GM21367 (cell line): ENCODE measurements at regions not wholly inside any gene's neighbourhood (a gene's known extent, or its start where the extent isn't known, plus 50 kb on each side); places are given as distances from the start of the nearest gene placed in this dataset.
A peak's percentile ranks its signal among the peaks of the same experiment; 100 is the strongest.

Experiments
- ATAC-seq: cut with Tn5 transposase; IDR thresholded peaks from one replicate; pipeline ENCODE4 v1.9.1; 2021; ENCODE audit not compliant: unreplicated experiment

DNA sequence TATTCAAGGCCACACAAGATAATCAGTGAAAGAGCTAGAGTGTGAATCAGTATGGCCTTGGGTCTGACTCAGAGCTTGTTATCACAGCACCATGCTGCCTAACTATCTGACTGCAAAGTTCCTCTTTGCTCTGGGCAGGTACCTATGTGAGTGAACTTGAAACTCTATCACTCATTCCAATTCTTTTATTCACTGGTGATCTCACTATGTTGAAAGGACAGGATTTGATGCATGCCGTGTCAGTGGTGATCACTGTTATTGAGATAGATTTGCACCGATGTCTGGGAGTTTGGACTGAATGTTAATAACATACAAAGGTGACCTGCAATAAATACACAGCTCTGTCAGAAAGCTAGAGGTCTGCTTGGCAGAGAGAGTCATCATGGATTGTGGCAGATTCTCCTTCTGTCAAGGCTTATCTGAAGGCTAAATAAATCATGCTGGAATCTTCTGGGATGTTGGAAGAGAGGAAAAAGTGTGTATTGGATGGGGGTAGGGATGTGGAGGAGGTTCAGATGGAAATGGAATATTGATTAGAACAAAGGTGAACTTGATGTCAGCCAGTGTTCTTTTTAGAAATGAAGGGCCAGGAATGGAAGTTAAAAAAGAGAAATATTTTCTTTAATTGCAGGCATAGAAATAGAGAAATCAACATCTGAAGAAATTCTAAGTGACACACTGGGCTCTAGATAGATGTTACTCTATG, 91.8 kb upstream of the TNC start:
- peak; percentile 39 for ATAC-seq

DNA sequence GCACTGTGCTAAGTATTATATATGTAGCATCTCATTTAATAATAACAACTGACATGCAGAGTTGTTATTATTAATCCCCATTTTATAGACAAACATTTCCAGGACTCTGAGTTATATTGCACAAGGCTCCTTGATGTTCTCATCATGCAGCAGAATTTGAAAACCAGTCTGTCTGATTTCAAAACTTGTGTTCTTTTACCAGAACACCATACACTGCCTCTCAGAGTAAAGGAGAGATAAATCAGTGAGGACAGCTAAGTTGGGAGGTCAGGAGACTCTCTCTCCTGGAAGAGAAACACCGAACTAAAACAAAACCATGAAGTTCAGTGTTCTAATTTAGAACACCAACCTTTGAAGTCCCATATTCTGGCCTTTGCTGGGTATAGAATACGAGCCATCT, 92.7 kb upstream of the TNC start:
- no peak for ATAC-seq

DNA sequence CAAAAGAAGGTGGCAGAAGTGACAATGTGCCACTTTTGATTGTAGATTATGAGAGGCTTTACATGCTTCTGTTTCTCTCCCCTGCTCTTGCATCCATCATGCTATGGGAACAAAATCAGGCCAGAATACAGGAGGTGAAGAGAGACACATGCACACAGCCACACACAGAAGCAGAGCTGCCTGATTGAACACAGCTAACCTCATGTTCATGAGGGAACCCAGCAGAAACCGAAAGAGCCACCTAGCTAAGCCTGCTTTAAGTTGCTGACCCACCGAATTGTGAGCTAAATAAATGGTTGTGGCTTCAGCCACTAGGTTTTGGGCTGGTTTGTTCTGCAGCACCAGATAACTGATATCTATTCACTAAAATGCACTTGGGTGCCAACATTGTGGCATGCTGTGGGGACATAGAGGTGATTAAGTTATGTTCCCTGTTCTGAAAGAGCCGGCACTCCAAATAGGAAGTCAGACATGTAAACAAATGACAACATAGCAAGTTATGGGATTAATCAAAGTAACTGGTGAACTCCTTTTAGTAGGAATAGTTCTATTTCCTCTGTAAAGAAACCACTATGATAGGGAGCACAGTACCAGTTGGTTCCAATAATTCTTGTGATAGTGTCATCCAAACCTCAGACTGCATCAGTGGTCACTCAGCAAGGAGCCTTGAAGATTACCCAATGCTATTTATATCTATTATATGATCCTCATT, 93.6 kb upstream of the TNC start:
- ATAC-seq = peak; percentile 66

DNA sequence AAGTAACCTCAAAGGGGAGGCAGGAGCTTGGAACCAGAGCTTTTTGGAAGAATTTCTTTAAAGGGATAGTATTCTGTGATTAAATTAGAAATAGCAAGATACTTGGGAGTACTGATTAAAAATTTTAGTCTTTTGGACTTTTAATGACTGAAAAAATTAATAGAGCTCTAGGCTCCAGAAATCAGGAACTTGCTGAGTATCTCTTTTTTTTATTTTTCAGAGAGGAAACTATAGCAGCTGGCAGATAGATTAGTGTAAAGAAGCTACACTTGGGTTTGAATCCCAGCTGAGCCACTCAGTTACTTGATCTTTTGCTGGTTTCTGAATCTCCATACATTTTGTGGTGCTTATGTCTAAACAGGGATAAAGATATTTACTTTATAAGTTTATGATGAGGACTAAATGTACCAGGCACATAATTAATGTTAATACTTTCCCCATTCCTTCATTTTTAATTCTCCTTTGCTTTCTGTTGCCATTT, 94.2 kb upstream of the TNC start:
- ATAC-seq = no peak

DNA sequence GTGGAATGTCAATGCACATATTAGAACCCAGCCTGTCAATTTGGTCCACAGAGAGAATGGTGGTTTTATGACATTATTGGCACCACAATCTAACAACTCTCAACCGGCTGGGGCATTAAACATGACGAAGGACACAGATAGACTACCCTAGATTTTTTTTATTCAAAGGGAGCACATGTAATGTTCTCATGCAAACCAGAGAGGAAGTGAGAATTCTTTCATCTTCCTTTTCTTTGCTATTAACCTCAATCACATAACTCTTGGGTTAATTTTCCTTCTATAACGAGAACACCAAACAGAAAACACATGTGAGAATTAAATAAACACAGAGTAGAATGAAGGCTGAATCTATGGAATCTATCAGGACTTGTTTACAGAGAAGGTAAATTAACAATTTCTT, 94.9 kb upstream of the TNC start:
- ATAC-seq = peak; percentile 35

DNA sequence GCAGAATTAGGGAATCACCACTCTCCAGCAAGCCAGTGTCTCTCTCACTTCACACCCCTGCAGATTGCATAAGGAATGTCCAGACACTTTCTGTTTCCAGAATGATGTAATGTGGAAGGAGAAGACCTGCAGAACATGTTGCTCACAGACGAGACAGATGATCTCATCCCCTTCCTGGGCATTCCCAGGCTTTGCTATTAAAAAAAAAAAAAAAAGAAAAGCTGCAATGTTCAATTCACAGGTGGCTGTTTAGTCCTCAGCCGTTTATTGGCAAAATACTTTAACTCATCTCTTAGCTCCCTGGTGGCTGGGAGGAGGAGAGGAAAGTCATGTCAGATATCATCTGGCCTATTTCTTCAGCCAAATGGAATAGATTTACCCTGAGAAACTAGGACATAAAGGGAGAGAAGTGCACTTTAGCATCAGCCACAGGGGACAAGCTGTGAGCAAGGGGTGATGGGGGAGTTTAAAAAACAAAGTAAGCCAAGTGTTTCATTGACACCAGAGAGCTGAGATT, 95.9 kb upstream of the TNC start:
- ATAC-seq = no peak

DNA sequence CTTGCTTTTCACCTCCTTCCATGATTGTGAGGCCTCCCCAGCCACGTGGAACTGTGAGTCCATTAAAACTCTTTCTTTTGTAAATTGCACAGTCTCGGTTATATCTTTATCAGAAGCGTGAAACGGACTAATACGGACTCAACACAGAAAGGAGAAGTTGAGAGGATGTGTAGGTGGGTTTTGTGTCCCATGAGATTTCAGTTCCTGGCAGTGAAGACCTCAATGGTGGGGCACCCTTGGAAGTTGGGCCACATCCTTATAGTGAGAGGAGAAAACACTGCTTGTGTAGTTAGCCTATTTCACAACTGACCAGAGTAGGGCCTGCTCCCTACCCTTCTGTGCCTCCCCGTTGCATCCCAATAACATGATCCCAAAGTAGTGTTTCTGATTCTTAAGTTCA, 98.9 kb upstream of the TNC start:
- no peak for ATAC-seq

DNA sequence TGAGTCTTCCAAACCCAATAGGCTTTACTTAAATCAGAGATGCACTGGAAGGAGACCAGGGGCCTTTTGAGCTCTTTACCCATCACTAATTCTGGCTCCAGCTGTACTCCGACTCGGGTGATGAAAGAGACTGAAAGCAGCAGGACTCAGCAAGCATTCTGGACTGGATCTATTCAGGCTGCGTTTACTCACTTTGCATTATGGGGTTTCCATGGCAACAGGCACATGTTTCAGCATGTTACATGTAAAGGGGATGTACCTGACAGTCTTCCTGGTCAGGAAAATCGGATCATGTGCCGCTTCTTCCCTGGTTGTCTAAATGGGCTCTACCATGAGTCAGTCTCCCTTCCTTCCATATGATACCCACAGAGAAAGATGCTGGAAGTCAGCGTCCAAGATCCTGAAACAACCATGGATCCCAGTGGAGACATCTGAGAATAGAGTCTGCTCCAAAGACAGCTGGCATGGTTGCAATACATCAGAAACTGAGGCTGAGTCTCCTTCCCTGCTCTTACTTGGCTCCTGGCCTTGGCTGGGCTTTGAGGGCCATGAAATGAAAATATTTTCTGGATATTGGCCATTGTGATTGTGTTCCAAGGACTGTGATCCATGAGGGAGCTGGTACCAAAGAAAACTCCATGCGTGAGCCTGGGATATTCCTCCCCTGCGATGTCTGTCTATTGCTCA, 102.5 kb upstream of the TNC start:
- ATAC-seq = no peak

DNA sequence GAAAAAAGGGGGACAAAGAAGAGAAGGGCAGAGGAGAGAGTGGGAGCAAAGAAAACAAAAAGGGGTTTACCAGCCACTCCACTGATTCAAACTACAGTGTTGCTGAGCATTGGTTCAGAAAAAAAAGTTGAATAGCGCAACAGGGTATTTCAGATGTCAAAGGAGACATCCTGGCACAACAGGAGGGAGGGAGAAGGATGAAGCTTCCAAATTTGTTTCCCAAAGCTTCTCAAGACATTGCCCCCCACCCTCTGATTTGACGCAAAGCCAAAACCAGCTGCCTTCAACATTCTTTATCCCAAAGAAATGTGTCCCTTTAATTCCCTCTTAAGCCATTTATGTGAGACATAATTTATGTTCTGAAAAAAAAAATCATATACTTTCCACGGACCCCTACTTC, 105.5 kb upstream of the TNC start:
- ATAC-seq = no peak

DNA sequence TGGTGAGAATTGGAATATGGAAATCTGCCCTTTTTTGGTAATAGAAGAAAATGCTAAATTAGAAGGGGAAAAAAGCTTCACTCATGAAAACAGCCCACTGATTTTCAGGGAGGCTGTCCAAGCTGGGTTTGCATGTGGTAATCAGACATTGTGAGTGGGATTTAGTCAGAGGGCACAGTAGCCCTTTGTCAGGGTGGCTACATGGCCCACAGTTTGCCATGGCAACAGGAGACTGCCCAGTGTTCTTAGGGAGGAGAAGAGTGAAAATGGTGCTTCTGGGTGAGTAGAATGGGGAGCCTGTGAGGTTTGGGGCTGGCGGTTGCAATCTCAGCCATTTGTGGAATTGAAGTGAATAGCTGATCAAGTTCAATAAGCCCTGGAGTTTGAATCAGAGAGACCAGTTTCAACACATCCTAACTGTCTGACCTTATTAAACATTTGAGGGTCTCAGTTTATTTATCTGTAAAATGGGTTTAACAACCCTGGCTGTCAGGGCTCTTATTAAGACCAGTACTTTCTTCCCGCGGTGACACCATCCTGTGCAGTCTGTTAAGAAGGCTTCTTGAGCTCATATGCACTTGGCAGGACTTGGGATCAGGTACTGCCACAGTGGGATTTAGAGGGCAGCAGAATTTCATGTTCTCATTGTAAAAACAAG, 107.6 kb upstream of the TNC start:
- ATAC-seq = no peak

DNA sequence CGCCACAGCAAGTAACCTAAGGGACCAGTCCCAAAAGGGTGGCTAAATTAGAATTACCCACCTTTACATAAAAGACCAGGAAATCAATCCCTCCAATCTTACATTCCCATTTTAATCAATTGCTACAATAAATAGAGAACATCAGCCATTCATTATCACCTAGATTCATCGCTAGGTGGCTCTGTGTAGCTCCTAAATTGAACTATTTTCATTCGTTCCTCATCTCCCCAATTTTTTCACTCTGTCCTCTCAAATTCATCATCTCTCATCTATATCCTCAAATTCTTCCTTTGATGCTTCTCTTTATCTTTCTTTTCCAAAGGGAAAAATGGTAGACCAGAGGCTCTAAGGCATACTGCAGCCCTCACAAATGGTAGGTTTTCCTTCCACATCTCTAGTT, 108.2 kb upstream of the TNC start:
- no peak for ATAC-seq

DNA sequence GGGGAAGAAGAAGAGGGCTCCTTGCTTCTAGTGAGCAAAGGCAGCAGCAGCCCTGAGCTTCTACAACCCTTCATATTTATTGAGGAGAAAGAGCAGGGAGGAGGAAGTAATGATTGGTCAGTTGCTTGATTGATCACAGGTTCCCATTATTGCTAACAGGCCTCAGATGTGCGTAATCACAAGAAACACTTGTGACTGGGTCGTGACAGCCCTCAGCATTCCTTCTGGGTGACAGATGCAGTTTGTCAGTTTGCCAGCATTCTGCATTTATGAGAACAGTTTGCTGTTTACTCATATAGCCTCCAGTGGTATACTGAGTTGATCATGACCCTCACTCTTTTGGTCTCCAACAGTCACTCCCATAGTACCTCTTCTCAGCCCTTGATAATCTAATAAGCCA, 111.5 kb upstream of the TNC start:
- ATAC-seq = no peak

DNA sequence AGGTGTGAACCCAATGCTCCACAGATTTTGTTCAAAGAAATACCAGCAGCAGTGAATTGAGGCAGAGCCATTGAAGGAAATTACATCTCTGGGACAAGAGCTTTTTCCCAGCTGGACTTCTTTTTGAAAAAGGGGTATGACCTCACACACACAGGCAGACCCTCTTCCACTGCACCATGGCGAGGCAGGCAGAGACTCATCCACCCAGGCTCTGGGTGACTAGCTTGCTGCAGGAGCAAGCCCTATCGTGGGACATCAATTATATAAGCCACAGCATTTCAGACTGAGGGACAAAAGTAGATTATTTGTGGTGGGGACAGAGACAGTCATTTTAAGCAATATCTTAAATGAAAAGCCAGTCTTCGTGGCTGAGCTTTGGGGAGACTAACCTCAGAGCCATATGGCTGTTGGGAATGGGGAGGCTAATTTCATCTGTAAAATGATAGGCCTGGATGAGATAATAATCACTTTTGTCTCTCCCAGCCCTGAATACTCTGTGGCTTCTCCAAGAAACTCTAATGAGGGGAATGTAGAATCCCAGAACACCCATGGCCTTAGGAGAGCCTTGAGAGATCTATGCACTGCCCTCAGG, 113.1 kb upstream of the TNC start:
- ATAC-seq = no peak

DNA sequence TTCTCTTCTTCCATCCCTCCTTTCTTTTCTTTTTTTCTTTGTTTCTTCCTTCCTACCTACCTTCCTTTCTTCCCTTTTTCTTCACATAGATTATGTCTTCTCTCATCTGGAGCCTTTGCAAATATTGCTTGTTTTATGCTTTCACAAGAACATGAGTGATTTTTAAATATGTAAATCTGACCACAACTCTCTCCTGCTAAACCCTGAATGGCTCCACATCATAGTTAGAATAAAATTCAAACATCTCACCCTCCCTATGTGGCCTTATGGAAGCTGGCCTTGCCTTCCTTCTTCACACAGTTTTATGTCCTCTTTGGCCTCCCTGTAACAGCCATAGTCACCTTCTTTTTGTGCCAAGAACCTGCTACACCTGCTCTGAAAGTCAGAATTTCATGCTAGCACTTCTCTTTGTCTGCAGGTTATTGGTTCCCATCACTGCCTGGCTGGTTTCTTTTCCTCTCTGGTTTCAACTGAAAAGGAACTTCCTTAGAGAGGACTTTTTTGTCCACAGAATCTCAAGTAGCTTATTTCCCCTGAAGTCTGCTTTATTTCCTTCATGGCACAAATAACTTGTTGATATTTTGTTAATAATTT, 114.3 kb upstream of the TNC start:
- no peak for ATAC-seq

DNA sequence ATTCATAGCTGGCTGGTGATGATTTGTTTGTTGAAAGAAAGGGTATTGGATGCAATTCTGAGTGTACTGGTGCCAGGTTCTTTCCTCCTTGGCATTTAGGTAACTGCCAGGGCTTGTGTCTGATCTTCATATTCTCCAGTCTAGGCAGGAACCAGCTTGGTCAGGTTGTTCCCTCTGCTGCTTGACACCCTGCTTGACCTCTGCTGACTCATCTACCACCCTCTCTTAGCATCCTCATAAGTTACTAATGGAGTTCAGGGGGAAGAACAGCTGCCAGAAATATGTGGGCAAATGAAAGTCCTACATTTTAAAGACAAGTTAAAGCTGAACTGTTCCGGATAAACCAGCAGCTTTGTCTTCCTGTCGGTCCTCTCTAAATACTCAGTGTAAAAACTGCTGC, 116.1 kb upstream of the TNC start:
- no peak for ATAC-seq

DNA sequence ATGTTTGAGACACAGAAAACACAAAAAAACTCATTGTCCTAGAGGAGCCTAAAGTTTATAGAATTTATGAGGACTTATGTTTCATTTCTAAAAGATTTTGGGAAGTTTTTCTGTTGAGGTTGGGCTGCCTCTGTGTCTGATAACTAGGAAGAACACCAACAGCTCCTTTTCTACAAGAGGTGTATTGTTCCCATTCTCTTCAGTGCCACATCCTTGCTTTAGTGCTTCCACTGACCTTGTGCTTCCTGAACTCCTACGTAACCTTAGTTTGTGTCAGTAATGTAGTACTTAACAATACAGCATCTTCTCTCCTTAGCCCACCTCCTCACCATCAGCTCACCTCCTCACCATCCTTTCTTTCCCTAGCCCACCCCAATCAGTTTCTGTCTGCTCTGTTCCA, 117.3 kb upstream of the TNC start:
- ATAC-seq = no peak

DNA sequence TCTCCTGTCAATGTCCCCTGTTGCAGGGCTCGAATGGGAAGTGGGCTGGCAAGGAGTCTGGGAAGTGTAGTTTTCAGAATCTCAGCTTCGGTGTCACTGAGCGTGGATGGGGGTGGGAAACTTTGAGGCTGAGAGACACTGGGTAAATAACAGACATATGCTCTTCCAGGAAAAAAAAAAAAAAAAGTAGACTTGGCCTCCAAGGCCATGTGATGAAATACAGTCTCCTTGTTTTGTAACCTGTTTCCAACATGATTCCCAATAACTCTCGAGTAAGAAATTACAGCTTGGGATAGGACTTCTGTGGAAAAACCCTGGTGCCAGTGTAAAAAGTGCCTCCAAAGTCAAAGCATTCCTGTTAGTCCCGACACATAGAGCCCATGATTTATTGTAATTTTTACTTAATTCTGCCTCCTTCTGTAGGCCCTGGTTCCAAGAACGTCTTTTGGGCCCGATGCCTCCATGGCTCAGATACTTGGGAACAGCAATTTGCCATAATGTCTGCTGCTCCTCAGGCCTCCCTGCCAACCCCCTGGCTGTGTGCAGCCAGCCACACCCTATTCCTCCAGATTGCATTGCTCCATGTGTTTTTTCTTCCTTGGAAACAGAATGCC, 119.5 kb upstream of the TNC start:
- no peak for ATAC-seq

DNA sequence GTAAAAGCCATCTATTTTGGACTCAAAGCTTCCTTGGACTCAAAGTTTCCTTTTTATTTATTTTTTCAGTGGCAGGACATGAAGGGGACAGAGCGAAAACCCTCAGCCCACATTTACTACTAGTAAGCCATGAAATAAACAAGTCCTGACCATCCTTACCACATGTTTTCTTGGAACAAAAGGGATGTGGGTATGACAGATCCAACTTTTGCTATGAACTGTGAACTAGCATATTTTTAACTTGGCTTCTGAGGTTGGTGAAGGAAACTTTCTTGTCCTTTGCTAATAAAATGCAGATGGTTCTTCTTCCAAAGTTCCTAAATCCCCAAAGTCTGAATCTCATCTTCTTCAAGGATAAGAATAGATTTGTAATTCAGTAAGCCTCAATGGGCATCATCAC, 122.7 kb upstream of the TNC start:
- no peak for ATAC-seq

DNA sequence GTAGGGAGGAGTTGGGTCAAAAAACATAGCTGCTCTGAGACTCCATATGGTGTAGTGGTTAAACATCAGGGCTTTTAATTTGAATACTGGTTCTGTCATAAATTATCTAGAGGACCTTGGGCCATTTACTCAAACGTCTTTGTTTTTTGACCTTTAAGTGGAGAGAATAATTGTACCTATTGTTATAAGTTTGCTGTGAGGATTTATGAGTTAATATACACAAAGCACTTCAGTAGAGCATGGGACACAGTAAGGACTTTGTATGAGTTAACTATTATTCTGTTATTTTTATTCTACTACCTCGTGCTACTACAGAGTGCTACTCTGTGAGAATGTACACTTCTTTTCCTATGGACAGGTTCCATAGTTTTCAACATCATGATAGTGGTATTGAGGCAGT, 123.7 kb upstream of the TNC start:
- no peak for ATAC-seq

DNA sequence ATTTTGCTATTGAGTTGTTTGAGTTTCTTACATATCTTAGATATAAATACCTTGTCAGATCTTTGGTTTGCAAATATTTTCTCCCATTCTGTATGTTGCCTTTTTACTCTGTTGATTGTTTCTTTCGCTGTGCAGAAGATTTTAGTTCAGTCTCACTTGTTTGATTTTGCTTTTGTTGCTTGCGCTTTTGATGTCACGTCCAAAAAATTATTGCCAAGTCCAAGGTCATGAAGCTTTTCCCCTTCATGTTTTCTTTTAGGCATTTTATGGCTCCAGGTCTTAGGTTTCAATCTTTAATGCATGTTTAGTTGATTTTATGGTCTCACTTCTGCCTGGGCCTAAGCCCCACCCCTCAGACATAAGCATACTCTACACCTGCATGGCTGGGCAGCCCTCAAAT, 131.5 kb upstream of the TNC start:
- ATAC-seq = no peak
